Stimulated activated CD8-positive, alpha-beta memory T cell treated with anti-CD3 and anti-CD28 coated beads, Interleukin-4, amount 100 ng/mL, for 48 hours (primary cell): ENCODE measurements at regions not wholly inside any gene's neighbourhood (a gene's known extent, or its start where the extent isn't known, plus 50 kb on each side); places are given as distances from the start of the nearest gene placed in this dataset.
"Not testable (repeated sequence)": the region's sequence is repeated elsewhere in the genome, so short reads cannot be mapped to it uniquely, and the experiment has no call there.

Source experiments
- DNase-seq: peaks from one replicate; pipeline ENCODE4 v3.0.0-alpha.2; 2020

DNA sequence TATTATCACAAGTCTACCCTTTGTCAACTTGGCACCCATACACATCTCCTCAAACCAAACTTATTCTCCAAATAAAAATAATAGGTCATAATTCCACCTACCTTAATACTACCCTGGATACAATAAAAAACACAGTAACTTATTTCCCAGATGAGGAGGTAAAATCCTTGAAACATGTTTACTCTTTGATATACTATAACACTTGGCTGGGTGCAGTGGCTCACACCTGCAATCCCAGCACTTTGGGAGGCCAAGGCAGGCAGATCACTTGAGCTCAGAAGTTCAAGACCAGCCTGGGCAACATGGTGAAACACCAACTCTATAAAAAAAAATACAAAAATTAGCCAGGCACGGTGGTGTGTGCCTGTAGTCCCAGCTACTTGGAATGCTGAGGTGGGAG is 54.4 kb upstream of the PRSS3 start:
- not testable (repeated sequence) for DNase-seq

DNA sequence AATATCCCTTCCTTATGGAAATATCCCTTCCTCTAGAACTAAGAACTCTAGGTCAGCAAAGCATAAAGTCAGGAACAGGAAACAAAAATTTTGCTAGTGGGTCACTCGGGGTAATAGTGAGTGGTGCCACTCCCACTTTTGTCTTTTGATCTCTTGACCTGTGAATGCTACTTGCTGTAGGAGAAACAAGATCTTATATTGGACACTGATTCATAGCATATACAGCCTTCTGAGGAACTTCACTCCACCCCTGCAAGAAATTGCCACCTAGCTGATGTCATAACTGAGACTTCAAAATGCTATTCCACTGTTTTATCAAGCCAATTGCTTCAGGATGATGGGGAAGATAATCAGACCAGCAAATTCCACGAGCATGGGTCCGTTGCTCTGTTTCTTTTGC is 53.3 kb upstream of the PRSS3 start:
- no peak for DNase-seq

DNA sequence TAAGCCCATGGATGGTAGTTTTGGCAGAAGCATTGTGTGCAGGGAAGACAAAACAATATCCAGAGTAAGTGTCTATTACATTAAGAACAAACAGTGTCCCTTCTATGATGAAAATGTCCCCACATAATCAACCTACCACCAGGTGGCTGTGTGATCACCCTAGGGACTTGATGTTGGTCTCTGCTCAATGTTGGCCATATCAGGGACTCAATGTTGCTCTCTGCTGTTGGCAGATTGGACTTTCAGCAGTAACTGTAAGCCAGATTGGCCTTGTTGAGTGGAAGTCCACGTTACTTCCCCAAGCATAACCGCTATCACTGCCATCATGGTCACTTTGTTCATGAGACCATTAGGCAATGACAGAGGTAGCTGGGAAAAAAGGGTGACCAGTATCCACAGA is 52.8 kb upstream of the PRSS3 start:
- DNase-seq, result no peak
